Brain microvascular endothelial cell (primary cell): ENCODE measurements at regions not wholly inside any gene's neighbourhood (a gene's known extent, or its start where the extent isn't known, plus 50 kb on each side); places are given as distances from the start of the nearest gene placed in this dataset.

Experiments
- DNase-seq: peaks from one replicate; pipeline ENCODE4 v3.0.0-alpha.2; 2020
- H3K27ac ChIP-seq: fragments of 250-450 bp; sonication (Bioruptor Pico); 2 replicates; pipeline ENCODE4 v1.5.1; 2020; ENCODE audit warnings: mild to moderate bottlenecking, moderate library complexity
- H3K27me3 ChIP-seq: fragments of 250-450 bp; sonication (Bioruptor Pico); replicated peaks from 2 replicates; pipeline ENCODE4 v1.5.1; 2020; ENCODE audit warnings: mild to moderate bottlenecking
- H3K36me3 ChIP-seq: fragments of 250-450 bp; sonication (Bioruptor Pico); replicated peaks from 2 replicates; pipeline ENCODE4 v1.5.1; 2020; ENCODE audit warnings: mild to moderate bottlenecking
- H3K4me3 ChIP-seq: 2 replicates; pipeline ENCODE4 v1.5.1; 2011; ENCODE audit warnings: low read depth, mild to moderate bottlenecking, control low read depth, low read length, moderate library complexity
- in situ Hi-C: cut with HindIII; loops from 2 replicates; pipeline ENCODE4 v1.10.0; 2017; ENCODE audit warnings: low sequenced_read_pairs, low pct_ligation_motif_present
- TF ChIP-seq, protein P1 (sequence below): IDR thresholded peaks from 2 replicates; pipeline ENCODE4 v1.5.1; 2011; ENCODE audit warnings: low read depth, mild to moderate bottlenecking, moderate library complexity, low read length, control low read depth, inconsistent platforms; ENCODE audit errors: missing control alignments

DNA sequence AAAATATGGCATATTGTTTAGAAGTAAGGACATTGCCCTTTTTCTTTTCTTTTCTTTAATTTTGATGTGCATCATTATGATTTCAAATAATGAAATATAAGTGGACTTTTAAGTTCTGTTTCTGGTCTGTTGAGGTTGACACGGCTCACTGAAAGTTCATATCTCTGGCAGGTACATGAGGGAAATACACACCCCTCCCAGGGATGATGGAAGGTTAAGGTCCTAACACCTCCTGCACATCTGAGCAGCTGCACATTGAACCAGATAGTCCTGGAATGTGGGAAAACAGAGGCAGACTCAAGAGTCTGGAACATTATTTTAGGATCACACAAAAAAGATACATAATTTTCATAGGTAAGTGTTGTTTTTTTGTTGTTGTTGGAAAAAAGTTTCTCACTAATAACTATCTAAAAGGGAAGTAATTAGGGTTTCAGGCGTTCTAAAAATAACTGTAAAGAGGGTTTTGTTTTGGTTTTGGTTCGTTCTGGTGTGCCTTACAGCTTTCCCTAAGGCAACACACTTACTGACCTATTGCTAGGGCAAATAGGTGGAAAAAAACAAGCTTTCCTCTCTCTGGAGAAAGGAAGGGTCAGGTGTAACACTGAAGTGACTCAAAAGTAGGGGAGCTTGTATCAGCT, 201.2 kb upstream of the PRKCQ start:
- in situ Hi-C loops = no loop called here
- TF ChIP-seq, protein P1, sequence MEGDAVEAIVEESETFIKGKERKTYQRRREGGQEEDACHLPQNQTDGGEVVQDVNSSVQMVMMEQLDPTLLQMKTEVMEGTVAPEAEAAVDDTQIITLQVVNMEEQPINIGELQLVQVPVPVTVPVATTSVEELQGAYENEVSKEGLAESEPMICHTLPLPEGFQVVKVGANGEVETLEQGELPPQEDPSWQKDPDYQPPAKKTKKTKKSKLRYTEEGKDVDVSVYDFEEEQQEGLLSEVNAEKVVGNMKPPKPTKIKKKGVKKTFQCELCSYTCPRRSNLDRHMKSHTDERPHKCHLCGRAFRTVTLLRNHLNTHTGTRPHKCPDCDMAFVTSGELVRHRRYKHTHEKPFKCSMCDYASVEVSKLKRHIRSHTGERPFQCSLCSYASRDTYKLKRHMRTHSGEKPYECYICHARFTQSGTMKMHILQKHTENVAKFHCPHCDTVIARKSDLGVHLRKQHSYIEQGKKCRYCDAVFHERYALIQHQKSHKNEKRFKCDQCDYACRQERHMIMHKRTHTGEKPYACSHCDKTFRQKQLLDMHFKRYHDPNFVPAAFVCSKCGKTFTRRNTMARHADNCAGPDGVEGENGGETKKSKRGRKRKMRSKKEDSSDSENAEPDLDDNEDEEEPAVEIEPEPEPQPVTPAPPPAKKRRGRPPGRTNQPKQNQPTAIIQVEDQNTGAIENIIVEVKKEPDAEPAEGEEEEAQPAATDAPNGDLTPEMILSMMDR = no peak
- Histone ChIP-seq H3K36me3 (no peaks in the 10 kb centered on the region), H3K4me3 (no peak overlapping the region), H3K27ac (no peak overlapping the region), H3K27me3 (no peaks in the 10 kb centered on the region)
- DNase-seq = no peak

GRCh38 chr10:6780008-6780677, 200.1 kb upstream of the PRKCQ start:
- no peak overlapping the region for H3K4me3 ChIP-seq
- DNase-seq = no peak
- no peaks in the 10 kb centered on the region for H3K36me3 ChIP-seq
- TF ChIP-seq, protein P1 = no peak
- H3K27me3 ChIP-seq = no peaks in the 10 kb centered on the region
- H3K27ac ChIP-seq = no peak overlapping the region
- in situ Hi-C loops = no loop called here

- DNase-seq = peak; percentile 97
- TF ChIP-seq, protein P1 = no peak
- H3K4me3 ChIP-seq = no peak overlapping the region
- no peaks in the 10 kb centered on the region for H3K27me3 ChIP-seq
- peak overlapping the region; percentile 57 for H3K27ac ChIP-seq
- in situ Hi-C loops = no loop called here
- no peaks in the 10 kb centered on the region for H3K36me3 ChIP-seq
These were observed 199.1 kb upstream of the PRKCQ start for GRCh38 chr10:6778992-6779701.

DNA sequence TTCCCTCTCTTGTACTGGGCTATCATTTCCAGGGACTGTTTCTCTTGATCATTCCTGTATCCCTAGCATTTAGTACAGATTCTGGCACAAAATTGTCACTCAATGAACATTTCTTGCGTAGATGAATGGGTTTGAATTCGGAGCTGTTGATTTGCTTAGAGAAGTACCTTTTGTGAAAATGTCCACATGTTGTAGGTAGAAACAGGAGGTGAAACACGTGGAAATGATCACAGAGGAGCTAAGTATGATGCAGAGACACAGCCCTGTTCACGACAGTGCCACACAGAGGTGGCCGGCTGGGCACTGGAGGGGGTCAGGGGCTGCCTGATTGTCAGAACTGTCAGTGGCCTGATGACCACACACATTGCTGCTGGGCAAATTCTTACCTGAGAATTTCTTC, 196.1 kb upstream of the PRKCQ start:
- Histone ChIP-seq H3K27me3 (no peaks in the 10 kb centered on the region), H3K27ac (no peak overlapping the region), H3K4me3 (no peak overlapping the region), H3K36me3 (no peaks in the 10 kb centered on the region)
- in situ Hi-C loops = no loop called here
- no peak for DNase-seq
- TF ChIP-seq, protein P1 = no peak

DNA sequence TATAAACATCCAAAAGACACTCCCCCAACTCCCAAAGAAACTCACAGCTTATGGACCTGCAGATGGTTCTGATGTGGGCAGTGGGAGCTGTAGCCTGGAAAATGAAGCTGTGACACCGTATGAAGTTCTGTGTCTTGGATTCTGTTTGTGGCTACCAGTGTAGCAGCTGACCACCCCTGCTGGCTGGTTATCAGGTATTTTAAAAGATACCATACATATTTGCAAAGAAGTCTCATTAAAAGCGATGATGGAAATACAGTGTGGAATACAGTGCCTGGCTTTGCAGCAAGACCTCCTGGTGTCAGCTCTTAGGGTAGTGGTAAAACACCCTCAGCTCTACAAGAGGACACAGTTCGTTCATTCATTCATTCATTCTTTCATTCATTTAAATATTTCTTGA, 194.3 kb upstream of the PRKCQ start:
- Histone ChIP-seq H3K27me3 (no peaks in the 10 kb centered on the region), H3K27ac (no peak overlapping the region), H3K4me3 (no peak overlapping the region), H3K36me3 (no peaks in the 10 kb centered on the region)
- in situ Hi-C loops = no loop called here
- DNase-seq = no peak
- TF ChIP-seq, protein P1 = no peak
